ENCODE measurements at regions not wholly inside any gene's neighbourhood (a gene's known extent, or its start where the extent isn't known, plus 50 kb on each side); places are given as distances from the start of the nearest gene placed in this dataset.
"Not testable (repeated sequence)": the region's sequence is repeated elsewhere in the genome, so short reads cannot be mapped to it uniquely, and the experiment has no call there.

DNA sequence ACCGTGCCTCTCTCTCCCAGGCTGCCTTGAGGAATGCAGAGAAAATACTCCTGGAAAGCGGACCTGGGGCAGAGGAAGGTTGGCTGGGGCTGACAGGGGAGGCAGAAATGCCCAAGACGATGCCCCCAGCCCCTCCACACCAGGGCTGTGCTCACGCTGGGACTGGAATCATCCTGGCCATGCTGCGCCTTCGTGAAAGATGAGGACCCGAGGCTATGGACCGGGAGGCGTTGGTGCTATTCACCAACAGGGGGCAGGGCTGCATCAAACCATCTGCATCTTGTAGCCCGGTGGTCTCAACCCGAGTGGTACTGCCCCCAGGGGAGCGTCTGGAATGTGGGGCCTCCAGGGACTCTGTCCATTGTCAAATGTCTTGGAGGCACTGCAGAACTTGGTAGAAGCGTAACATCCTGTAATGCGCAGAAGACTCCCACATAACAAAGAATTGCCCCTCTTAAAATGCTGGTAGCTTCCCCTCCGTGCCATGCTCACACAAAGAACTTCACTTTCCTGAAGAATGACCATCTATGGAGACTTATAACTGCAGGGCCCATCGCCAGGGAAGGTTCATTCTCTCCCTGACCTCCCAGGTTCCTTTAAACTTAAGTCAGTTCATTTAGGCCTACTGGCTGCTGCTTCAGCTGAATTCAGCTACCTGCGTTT lies 251.2 kb downstream of the RRAGC start:
- DNase-seq, result no peak

DNA sequence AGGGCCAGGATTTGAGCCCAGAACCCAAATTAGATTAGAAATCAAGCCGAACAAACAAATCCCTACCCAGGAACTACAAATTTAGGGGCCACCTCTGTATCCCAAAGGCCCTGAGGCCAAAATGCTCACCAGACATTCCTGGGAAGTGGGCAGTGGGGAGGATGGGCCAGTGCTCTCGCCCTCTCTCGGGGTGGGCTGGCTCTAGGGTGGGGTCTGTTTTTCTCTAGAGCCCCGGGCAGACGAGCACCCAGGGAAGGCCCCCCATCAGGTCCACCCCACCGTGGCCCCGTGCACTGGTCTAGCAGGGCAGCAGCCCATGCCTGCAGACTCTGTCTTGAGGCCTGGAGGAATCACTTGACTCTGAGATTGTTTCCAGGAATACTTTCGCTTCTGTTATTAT lies 252.0 kb downstream of the RRAGC start:
- DNase-seq, result no peak

DNA sequence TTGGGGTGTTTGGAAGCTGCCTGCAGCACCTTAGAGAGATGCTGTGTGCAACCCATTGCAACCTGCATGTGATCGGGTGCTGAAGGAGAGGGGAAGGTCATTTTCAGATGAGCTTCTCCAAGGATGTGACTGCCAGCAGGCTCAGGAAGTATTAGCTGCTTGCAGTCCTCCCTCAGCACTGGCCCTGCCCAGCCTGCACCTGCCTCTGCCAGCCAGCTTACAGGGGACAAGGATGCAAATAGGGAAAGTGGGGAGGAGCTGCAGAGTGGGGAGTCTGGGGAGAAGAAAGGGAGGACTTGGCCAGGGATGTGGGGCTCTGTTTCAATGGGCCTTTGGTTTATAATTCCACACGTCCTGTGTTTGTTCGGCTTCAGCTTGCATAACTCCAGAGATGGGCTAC lies 254.5 kb downstream of the RRAGC start:
- DNase-seq, result no peak

DNA sequence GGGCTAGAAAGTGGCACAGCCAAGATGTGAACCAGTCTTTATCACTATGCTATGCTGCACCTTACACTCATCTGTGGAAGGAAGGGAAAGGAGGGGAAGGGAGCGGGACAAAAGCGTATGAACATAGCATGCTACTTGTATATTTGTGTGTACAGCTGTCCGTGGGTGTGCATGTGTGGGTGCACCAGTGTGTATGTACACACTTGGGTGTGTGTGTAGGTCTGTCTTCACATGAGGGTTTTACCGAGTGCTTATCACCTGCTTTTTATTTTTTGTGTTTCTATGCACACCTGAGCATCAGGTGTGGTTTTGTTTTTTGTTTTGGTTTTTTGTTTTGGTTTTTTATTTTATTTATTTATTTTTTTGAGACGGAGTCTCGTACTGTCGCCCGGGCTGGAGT lies 255.7 kb downstream of the RRAGC start:
- no peak for DNase-seq

DNA sequence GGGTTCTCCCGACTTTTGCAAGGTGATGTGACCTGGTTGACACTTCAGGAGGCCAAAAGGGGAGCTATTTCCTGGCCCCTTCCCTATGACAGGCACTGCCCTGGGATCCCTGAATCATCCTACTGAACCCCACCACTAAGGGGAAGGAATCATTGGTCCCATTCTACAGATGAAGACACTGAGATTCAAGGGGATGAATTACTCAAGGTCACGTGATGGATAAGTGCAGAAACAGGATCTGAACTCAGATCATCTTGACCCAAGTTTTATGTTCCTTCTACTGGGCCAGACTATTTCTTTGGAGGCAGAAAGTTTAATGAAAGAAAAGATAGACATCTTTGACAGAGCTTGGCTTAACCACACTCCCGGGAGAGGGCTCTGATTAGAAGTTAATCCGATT lies 258.7 kb downstream of the RRAGC start:
- DNase-seq, result no peak

DNA sequence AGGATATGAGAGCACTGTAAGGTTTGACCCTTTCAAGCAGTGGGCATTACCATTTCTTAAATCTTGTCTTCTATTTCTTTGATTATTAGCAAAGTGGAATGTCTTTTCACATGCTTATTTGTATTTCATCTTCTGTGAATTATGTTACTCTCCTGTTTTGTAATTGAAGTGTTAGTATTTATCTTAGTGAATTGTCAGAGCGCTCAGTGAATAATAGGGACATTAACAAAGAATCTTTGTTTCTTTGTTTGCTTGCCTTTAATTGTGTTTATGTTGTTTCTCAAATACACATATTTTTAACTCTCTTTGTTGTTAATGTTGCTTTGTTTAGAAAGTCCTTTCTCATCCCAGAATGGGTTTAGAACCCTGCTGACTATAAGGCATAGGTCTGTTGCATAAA lies 259.3 kb downstream of the RRAGC start:
- DNase-seq, result no peak

DNA sequence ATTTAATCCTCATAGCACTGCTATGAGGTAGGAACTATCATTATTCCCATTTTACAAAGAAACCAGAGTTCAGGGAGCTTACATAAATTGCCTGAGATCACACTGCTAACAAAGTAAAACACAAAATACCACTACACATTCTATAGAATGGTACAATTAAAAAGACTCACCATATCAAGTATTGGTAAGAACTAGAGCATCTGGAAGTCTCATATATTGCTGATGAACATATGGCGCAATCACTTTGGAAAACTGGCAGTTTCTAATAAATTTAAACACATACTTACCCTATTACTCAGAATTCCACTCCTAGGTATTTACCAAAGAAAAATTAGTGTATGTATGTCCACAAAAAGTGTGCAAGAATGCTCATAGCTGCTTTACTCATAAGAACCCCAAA lies 261.5 kb downstream of the RRAGC start:
- DNase-seq, result no peak

DNA sequence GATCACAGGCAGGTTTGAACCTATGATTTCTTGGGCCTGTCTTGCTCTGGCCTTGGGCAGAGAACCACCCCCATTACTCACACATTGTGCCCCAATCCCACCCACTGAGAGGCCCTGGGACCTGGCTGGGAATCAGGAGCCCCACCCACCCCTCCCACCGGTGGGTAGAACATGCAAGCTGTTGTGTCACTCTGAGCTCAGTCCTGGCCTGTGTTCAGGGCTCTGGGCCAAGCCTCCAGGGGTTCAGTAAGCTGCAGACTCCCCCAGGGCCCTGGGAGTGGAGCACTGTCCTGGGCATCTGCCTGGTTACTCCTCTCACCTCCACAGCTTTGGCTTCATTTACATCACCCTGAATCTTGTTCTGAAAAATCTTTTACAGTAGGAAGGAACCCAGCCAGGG lies 270.5 kb downstream of the RRAGC start:
- peak; percentile 39 for DNase-seq

DNA sequence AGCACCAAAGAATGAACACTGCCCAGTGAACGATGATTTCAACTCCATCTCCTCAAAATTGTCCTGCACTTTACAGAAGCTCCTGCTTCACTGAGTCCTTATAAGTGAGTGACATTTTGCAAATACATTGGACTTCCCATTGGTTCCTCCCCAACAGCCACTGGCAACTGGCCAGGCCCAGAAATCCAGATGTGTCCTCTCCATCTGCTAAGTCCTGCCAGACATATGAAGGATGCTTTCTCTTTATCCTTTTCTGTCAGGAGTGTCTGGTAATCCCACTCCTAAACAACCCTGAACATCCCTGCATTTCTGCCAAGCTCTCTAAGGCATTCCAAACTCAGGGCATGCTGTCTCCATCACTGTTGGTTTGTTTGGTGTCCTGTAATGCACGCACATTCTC lies 271.8 kb downstream of the RRAGC start:
- DNase-seq, result no peak

DNA sequence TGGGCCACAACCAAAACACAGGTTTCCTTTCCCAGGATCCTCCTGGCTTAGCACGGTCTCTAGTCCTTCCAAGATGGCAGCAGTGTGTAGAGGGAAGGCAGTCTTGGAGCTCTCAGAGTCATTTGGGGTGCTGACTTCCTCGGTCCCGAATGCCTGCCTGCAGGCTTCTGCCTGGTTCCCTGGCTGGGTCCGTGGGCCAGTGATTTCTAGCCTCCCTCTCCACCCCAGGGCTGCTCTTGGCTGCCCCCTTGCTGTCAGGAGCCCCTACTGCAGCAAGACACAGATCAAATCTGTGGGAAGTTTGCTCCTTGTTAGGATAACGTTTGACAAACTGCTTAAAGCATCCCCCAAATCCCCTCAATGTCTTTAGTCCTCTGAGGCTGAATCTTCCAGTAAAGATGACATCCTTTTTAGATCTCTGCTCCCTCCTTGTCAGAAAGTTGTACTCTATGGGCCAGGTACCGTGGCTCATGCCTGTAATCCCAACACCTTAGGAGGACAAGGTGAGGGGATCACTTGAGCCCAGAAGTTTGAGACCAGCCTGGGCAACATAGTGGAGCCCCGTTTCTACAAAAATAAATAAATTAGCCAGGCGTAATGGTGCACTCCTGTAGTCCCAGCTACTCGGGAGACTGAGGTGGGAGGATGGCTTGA lies 272.5 kb downstream of the RRAGC start:
- DNase-seq, result no peak

DNA sequence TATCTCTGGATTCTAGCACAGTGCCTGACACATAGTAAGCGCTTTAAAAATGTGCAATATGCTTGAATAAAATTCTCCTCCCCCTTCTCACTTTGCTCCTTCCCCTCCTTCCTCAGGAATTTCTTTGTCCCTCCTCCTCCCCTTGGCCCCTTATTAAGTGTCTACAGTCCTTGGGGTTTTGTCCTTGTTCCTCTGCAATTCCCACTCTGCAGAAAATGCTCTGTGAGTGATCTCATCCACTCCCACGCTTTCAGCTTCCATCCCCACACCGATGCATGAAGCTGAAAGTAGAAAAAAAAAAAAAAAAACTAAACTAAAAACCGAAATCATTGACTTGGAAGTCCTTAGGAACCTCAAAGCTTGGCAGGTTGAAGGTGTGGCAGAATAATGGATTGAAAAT lies 273.6 kb downstream of the RRAGC start:
- no peak for DNase-seq

DNA sequence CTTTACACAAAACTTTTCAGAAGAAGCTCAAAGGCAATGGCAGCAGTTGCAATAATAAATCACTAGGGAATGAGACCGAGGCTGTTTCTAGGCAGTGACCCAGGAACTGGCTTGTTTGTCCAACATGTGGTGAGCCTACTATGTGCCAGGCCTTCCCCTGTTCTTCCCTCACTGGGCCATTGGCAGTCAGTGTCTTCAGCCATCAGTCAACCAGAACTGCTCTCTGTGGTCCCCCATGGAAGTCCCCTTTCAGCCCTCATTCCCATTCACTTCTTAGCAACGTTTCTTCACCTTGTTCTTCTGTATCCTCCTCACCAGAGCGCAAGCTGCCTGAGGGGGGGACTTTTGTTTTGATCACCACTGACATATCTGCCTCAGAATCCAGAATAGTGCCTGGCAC lies 274.1 kb downstream of the RRAGC start:
- DNase-seq, result no peak

DNA sequence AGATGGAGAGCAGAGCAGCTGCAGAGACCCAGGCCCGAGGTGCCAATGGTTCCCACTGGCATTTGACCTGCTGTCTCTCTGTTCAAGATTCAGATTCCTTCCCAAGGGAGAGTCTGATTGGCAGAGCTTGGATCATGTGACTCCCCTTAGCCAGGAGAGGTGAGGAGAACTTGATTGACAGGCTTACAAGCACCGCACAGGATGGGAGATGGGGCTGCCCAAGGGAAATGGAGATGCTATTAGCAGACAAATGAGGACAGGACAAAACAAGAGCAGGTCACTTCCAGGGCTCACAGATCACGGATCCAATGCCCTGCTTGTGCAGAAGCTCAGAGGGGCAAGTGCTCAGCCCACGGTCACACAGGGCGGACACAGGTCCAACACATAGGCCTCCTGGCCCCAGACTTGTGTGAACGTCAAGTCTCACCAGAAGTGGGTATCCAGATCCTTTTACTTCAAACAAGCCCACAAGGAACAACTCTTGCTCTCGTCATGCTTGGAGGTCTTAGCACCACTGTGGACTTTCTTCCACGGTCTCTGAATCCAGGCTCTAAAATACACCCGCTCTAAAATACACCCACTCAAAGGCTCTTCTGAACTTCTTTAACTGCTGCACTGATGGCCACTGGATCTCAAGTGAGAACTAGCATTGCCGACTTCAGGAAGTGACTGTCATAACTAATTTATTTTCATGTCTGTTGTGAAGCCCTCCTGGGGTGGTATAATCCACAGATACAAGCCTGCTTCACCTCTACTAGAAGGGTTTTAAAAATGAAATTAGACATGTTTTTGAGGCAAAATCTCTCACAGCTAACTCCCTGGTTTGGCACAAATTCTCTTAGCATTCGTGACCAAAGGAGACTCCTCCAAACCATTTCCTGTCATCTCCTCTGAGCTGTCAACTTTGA lies 274.9 kb downstream of the RRAGC start:
- DNase-seq, result no peak

DNA sequence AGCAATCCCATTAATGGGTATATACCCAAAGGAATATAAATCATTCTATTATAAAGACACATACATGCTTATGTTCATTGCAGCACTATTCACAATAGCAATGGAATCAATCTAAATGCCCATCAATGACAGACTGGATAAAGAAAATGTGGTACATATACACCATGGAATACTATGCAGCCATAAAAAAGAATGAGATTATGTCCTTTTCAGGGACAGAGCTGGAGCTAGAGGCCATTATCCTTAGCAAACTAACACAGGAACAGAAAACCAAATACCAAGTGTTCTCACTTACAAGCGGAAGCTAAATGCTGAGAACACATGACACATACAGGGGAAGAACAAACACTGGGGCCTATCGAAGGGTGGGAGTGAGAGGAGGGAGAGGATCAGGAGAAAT lies 276.3 kb downstream of the RRAGC start:
- not testable (repeated sequence) for DNase-seq

DNA sequence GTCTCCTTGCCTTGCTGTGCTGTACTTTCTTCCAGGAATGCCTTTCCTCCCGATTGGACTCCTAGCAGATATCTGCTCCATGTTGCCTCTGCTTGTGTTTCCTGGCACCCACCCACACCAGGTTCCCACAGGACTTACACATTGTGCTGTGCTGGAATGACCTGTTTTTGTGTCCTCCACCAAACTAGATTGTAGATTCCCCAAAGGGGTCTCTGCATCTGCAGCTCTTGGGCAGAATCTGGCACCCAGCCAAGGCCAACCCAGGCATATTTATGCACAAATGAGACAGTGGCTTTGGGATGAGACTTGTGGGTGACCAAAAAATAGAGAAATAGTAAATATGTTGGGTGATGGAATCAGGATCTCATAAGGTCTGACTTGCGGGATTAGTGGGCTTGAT lies 278.2 kb downstream of the RRAGC start:
- no peak for DNase-seq

DNA sequence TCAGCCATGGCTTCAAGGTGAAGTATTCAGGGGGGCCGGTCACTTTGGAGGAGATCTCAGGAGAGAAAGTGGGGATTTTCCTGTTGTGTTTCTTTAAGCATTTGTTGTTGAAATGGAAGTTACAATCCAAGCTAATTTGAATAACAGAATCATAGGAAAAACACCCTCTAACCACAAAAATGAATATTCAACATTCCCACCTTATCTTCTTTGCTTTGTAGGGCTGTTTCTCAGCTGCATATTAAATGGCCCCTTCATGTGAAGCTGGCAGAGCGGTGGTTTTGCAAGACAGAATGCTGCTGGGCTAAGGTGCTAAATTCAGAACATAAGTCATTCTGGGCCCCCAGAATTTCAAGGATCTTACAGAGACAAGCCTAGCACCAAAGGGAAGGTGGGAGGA lies 279.0 kb downstream of the RRAGC start:
- DNase-seq, result no peak

DNA sequence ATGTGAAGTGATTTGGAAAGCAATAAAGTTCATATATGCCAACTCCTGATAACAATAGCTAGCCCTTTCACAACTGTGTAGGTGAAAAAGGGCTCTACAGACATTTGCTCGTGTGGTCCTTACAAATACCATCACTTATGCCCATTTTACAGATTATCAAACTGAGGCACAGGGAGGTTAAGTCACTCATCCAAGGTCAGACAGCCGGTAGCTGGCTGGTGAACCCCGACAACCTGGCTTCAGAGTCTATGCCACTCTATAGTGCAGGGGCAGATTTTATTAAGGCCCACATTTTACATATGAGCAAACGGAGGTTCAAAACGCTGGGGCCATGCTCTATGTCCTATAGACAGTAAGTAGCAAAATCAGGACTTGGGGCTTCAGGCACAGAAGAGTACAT lies 280.5 kb downstream of the RRAGC start:
- no peak for DNase-seq

DNA sequence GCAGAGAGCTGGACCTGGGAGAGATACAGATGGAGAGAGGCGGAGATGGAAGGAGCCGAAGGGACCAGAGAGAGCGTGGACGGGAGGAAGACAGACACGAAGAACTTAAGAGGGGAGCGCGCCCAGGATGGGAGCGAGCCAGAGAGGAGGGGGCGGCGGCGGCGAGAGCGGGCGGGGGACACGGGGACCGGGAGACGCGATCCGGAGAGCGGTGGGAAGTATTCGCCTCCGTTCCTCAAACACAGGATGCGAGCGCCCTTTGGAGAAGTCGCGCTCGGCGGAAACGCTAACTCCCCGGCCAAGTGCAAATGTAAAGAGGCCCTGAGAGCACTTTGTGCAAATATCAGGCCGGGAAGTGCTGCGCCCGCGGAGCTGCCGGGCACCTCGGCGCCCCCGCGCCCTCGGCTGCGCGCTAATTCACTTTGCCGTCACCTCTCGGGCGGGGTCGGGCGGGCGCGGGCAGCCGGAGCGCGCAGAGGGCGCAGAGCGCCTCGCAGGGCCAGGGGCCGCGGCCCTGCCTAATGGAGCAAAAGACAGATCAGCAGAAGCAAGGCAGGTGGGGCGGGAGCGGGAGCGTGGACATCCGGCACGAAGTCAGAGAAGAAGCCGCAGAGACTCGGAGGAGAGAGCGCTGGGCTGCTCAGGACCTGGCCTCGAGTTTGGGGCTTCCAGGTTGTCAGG lies 281.2 kb downstream of the RRAGC start:
- DNase-seq, result no peak

DNA sequence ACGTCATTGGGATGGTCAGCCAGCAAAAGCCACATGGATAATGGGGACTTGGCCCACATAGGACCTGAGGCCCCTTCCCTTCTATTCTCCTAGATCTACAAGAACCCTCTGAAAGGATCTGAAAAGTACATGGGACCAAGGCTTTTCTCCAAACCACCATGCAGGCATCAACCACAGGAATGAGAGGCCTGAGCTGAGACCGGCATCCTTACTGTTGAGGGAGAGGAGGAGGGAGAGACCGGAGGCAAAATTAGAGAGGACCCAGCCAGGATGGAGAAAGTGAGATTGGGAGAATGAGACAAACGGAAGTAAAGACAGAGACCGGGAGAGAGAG lies 281.7 kb downstream of the RRAGC start:
- no peak for DNase-seq

DNA sequence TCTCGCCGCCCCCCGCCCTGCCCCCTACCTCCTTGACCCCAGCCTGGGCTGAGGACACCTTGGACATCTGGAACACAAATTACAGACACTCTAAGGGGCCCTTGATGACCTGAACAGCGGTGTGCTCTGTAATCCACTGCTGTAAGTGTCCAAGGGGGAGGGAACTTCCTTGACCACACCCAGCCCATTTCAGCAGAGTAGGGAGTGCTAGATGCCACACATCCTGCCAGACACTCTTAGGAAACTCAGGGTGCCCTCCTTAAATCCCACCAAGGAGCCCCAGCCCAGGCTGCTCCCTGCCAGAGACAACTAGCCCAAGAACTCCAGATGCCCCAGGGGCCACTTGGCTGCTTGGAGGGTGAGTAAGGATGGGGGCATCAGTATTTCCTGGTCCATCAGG lies 282.2 kb downstream of the RRAGC start:
- DNase-seq, result no peak

DNA sequence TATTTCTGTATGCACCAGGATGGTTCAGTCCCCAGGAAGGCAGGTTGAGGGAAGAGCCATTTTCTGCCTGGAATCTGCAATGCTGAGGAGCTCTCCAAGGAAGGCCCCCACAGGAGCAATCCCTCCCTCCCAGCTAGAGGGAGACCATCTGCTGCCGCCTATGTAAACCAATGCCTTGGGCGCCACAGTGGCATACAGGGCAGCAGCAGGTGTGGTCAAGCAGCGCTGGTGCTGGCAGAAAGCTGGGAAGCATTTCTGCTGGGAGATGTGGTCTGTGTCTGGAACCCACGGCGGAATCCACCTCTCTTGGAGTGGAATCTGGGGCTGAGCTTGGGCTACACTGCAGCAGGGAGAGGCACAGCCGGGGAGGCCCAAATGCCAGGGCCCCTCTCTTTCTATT lies 283.3 kb downstream of the RRAGC start:
- peak; percentile 42 for DNase-seq

DNA sequence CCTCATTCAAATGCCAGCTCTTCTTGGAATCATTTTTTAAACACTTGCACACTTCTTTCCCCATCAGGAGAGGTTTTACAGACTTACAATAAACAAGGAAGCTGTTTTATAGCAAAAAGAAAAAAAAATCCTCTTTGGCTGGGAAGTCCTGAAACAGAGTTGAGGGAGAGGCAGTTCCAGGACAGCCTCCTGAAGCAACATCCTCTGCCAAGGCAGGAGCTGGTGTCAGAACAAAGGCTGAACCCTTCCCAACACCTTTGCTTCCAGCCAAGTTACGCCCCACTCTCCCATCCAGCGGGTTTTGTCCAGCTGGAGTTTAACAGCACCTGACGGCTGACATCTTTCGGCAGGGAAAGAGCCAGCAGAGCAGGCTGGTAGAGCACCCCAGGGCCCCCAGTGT lies 287.8 kb downstream of the RRAGC start:
- peak; percentile 57 for DNase-seq

DNA sequence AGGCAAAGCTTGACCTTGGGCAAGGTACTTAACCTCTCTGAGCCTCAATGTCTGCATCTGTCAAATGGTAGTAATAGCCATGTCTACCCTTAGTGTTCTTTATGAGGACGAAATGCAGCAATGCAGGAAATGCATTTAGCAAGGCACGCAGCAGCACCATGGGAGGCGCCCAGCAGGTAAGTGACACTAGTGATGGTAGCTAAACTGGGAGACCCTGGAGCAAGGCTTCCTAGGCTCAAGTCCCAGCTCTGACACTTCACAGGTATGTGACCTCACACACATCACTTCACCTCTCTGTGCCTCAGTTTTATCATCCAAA lies 289.0 kb downstream of the RRAGC start:
- no peak for DNase-seq

Data from femur (tissue), 1 donor.